IMR-90 (cell line): ENCODE measurements at regions not wholly inside any gene's neighbourhood (a gene's known extent, or its start where the extent isn't known, plus 50 kb on each side); places are given as distances from the start of the nearest gene placed in this dataset.

Experiments used
- ATAC-seq: fragments of 200-7000 bp; cut with Tn5 transposase; 2 replicates; pipeline ENCODE4 v1.9.1; 2020; ENCODE audit warnings: low read depth, mild to moderate bottlenecking, moderate library complexity
- BruUV-seq: library from RNA; stranded (reverse); fragments of 400-500 nt; replicated peaks from 2 replicates; lab custom pipeline; 2021; lab: Mats Ljungman, UMichigan
- CTCF ChIA-PET: fragments of 300-600 bp; formaldehyde crosslinking; extraction: SDS; loops from one replicate; lab custom pipeline; 2021; ENCODE audit warnings: antibody characterized with exemption; lab: Yijun Ruan, JAX
- POLR2A ChIA-PET: fragments of 300-600 bp; sonication (Branson Sonifier 250); formaldehyde crosslinking; loops from one replicate; lab custom pipeline; 2022; ENCODE audit warnings: antibody characterized with exemption; ENCODE audit not compliant: unreplicated experiment; lab: Charles Lee
- DNase-seq: peaks from one replicate; pipeline ENCODE4 v3.0.0; 2013
- H2AFZ ChIP-seq: replicated peaks from 2 replicates; pipeline ENCODE3; 2013; ENCODE audit warnings: low read length, mild to moderate bottlenecking; ENCODE audit not compliant: poor library complexity
- H2AK5ac ChIP-seq: 2 replicates; pipeline ENCODE4 v1.6.1; 2013; ENCODE audit warnings: low read depth, low read length, inconsistent platforms
- H2AK9ac ChIP-seq: replicated peaks from 2 replicates; pipeline ENCODE3; 2013; ENCODE audit warnings: mild to moderate bottlenecking, low read depth, low read length, moderate library complexity; ENCODE audit not compliant: poor library complexity
- H2BK120ac ChIP-seq: 2 replicates; pipeline ENCODE4 v1.6.1; 2013; ENCODE audit warnings: low read depth, low read length, inconsistent platforms
- H2BK15ac ChIP-seq: 3 replicates; pipeline ENCODE4 v1.6.1; 2013; ENCODE audit warnings: low read depth, low read length, inconsistent platforms
- H2BK20ac ChIP-seq: 2 replicates; pipeline ENCODE4 v1.6.1; 2013; ENCODE audit warnings: low read depth, mild to moderate bottlenecking, inconsistent platforms, low read length, moderate library complexity
- H2BK5ac ChIP-seq: 2 replicates; pipeline ENCODE4 v1.6.1; 2013; ENCODE audit warnings: mild to moderate bottlenecking, low read depth, low read length, inconsistent platforms; ENCODE audit not compliant: poor library complexity, severe bottlenecking
- H3K14ac ChIP-seq: replicated peaks from 2 replicates; pipeline ENCODE4 v1.6.1; 2013; ENCODE audit warnings: low read depth, low read length, inconsistent platforms
- H3K18ac ChIP-seq: 2 replicates; pipeline ENCODE4 v1.6.1; 2013; ENCODE audit warnings: low read depth, low read length, control low read depth
- H3K23ac ChIP-seq: 2 replicates; pipeline ENCODE4 v1.6.1; 2013; ENCODE audit warnings: low read depth, low read length, inconsistent platforms
- H3K27ac ChIP-seq: 2 replicates; pipeline ENCODE4 v1.5.1; 2013; ENCODE audit warnings: mild to moderate bottlenecking, control low read depth, low read length; ENCODE audit not compliant: insufficient read depth
- H3K27me3 ChIP-seq: 2 replicates; pipeline ENCODE4 v1.6.1; 2013; ENCODE audit warnings: low read length; ENCODE audit not compliant: control insufficient read depth, insufficient read depth
- H3K36me3 ChIP-seq: 2 replicates; pipeline ENCODE4 v1.6.1; 2013; ENCODE audit warnings: low read length, mixed read lengths; ENCODE audit not compliant: control insufficient read depth, insufficient read depth
- H3K4ac ChIP-seq: 2 replicates; pipeline ENCODE4 v1.6.1; 2013; ENCODE audit warnings: low read depth, low read length, inconsistent platforms
- H3K4me1 ChIP-seq: 2 replicates; pipeline ENCODE4 v1.6.1; 2013; ENCODE audit warnings: low read length, mixed read lengths; ENCODE audit not compliant: control insufficient read depth, insufficient read depth
- H3K4me2 ChIP-seq: 2 replicates; pipeline ENCODE4 v1.6.1; 2013; ENCODE audit warnings: low read depth, mild to moderate bottlenecking, control low read depth, low read length, moderate library complexity
- H3K4me3 ChIP-seq: 2 replicates; pipeline ENCODE4 v1.5.1; 2013; ENCODE audit warnings: low read depth, mild to moderate bottlenecking, control low read depth, low read length, moderate library complexity; ENCODE audit not compliant: insufficient read depth
- H3K56ac ChIP-seq: 2 replicates; pipeline ENCODE4 v1.6.1; 2013; ENCODE audit warnings: low read length, inconsistent platforms; ENCODE audit not compliant: insufficient read depth; ENCODE audit errors: extremely low read depth
- H3K79me1 ChIP-seq, 2 experiments: 2 replicates each; pipeline ENCODE4 v1.6.1; 2013; ENCODE audit warnings: low read length in 2 of 2, inconsistent platforms in 1 of 2, low read depth in 1 of 2
- H3K9ac ChIP-seq: 2 replicates; pipeline ENCODE4 v1.6.1; 2013; ENCODE audit warnings: low read depth, low read length, control low read depth
- H3K9me1 ChIP-seq: 2 replicates; pipeline ENCODE4 v1.6.1; 2013; ENCODE audit warnings: low read length, inconsistent platforms; ENCODE audit not compliant: insufficient read depth
- H3K9me3 ChIP-seq: 2 replicates; pipeline ENCODE4 v1.6.1; 2013; ENCODE audit warnings: low read length; ENCODE audit not compliant: control insufficient read depth, insufficient read depth
- H4K20me1 ChIP-seq: 2 replicates; pipeline ENCODE4 v1.6.1; 2013; ENCODE audit warnings: low read length, inconsistent platforms; ENCODE audit not compliant: insufficient read depth
- H4K5ac ChIP-seq: 2 replicates; pipeline ENCODE4 v1.6.1; 2013; ENCODE audit warnings: mild to moderate bottlenecking, low read depth, low read length, control low read depth
- H4K8ac ChIP-seq, 2 experiments: 2 replicates each; pipeline ENCODE4 v1.6.1; 2013; ENCODE audit warnings: low read depth in 2 of 2, low read length in 2 of 2, control low read depth in 1 of 2, inconsistent platforms in 1 of 2
- H4K91ac ChIP-seq: 2 replicates; pipeline ENCODE4 v1.6.1; 2013; ENCODE audit warnings: low read depth, low read length, inconsistent platforms; ENCODE audit not compliant: insufficient read depth
- BHLHE40 ChIP-seq: fragments of 150-350 bp; IDR thresholded peaks from 2 replicates; pipeline ENCODE4 v1.6.1; 2016; ENCODE audit warnings: mild to moderate bottlenecking, low read depth, low read length
- MAFK ChIP-seq: IDR thresholded peaks from 2 replicates; pipeline ENCODE4 v1.6.1; 2012; ENCODE audit warnings: low read depth, low read length, improper control_type of control experiment
- MXI1 ChIP-seq: IDR thresholded peaks from 2 replicates; pipeline ENCODE4 v1.6.1; 2012; ENCODE audit warnings: low read depth, mild to moderate bottlenecking, low read length, moderate library complexity, borderline replicate concordance
- NFE2L2 ChIP-seq: fragments of 150-350 bp; IDR thresholded peaks from 2 replicates; pipeline ENCODE4 v1.6.1; 2016; ENCODE audit warnings: low read depth, mild to moderate bottlenecking, low read length
- WGBS, 2 experiments: methylation state at CpG; one replicate each; pipeline versions ENCODE4 v1.1.5 to v1.1.7; 2013; ENCODE audit warnings: missing lambda C conversion rate in 2 of 2; ENCODE audit not compliant: insufficient read length in 1 of 2; ENCODE audit errors: extremely low coverage in 2 of 2; 5-methylcytosine and 5-hydroxymethylcytosine counted together
- dilution Hi-C: fragments of 300-500 bp; cut with HindIII; formaldehyde crosslinking; loops from one replicate; pipeline ENCODE4 v1.14.3; 2018; ENCODE audit warnings: low sequenced_read_pairs; ENCODE audit not compliant: unreplicated experiment
- in situ Hi-C: fragments of 300-500 bp; cut with MboI; formaldehyde crosslinking; loops from 3 replicates; pipeline ENCODE4 v1.14.3; 2019; ENCODE audit warnings: low sequenced_read_pairs, inconsistent platforms, mixed read lengths
- intact Hi-C: fragments of 100-400 bp; cut with micrococcal nuclease; formaldehyde crosslinking; loops from 2 replicates; pipeline ENCODE4 v1.10.0; 2022
- TF ChIP-seq, protein P1 (sequence below): fragments of 150-350 bp; IDR thresholded peaks from 2 replicates; pipeline ENCODE4 v1.6.1; 2017; ENCODE audit warnings: mild to moderate bottlenecking, antibody characterized with exemption, low read length, low read depth

DNA sequence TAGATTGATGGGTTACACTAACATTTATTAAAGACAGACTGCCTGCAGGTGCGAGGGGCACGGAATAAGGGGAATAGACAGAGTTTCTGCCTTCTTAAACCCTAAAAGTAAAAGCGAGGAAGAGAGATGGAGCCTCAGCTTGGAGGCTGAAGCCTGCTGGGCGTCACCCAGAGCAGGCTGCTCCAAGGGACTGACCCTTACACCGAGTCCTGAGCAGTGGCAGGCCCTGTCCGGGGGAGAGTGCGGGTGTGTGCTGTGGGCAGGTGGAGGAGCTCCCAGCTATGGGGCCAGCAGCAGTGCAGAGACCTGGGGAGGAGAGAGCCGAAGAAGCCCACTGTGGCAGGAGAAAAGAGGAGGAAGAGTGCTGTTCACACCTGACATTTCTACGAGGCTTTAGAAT, 86.4 kb downstream of the SOX1 start:
- no peaks in the 10 kb centered on the region for H3K27me3 ChIP-seq
- WGBS, 2 experiments, result 62% methylated on average over 3 of the region's 9 CpGs; no CpG with 5 or more reads in 1 of the 2 experiments
- intact Hi-C loops, result no loop called here
- no peak overlapping the region for H2BK20ac ChIP-seq
- H3K36me3 ChIP-seq, result no peaks in the 10 kb centered on the region
- peaks cover 42% of the 10 kb centered on the region for H3K9me3 ChIP-seq
- H2BK120ac ChIP-seq, result no peak overlapping the region
- no peak overlapping the region for H2AFZ ChIP-seq
- no peak overlapping the region for H3K14ac ChIP-seq
- no peak overlapping the region for H3K56ac ChIP-seq
- no peak overlapping the region for H3K4me3 ChIP-seq
- H3K79me1 ChIP-seq, result no peaks in the 10 kb centered on the region
- CTCF ChIA-PET, result no interaction called here
- H3K4ac ChIP-seq, result no peak overlapping the region
- no peak overlapping the region for H4K91ac ChIP-seq
- no peak overlapping the region for H4K5ac ChIP-seq
- no peak for ATAC-seq
- dilution Hi-C loops, result no loop called here
- H2BK15ac ChIP-seq, result no peak overlapping the region
- no peak overlapping the region for H3K27ac ChIP-seq
- no peak overlapping the region for H2BK5ac ChIP-seq
- no peak overlapping the region for H4K8ac ChIP-seq
- no peak overlapping the region for H3K9ac ChIP-seq
- no TSS peak for BruUV-seq
- no peak overlapping the region for H3K4me2 ChIP-seq
- H2AK9ac ChIP-seq, result no peak overlapping the region
- H3K9me1 ChIP-seq, result no peaks in the 10 kb centered on the region
- no peak overlapping the region for H3K18ac ChIP-seq
- H2AK5ac ChIP-seq, result no peak overlapping the region
- no peak for DNase-seq
- in situ Hi-C loops, result no loop called here
- no peak overlapping the region for H3K23ac ChIP-seq
- H4K20me1 ChIP-seq, result no peaks in the 10 kb centered on the region
- H3K4me1 ChIP-seq, result no peaks in the 10 kb centered on the region
- POLR2A ChIA-PET, result no interaction called here
- TF ChIP-seq MAFK (no peak), MXI1 (no peak), NFE2L2 (no peak), BHLHE40 (no peak)
- TF ChIP-seq, protein P1, sequence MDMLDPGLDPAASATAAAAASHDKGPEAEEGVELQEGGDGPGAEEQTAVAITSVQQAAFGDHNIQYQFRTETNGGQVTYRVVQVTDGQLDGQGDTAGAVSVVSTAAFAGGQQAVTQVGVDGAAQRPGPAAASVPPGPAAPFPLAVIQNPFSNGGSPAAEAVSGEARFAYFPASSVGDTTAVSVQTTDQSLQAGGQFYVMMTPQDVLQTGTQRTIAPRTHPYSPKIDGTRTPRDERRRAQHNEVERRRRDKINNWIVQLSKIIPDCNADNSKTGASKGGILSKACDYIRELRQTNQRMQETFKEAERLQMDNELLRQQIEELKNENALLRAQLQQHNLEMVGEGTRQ, result no peak
